Left ventricle myocardium inferior (tissue), 1 donor: ENCODE measurements at regions not wholly inside any gene's neighbourhood (a gene's known extent, or its start where the extent isn't known, plus 50 kb on each side); places are given as distances from the start of the nearest gene placed in this dataset.

Experiments
- DNase-seq: peaks from one replicate; pipeline ENCODE4 v3.0.0-alpha.2; 2020
- H3K27ac ChIP-seq: fragments of 200-600 bp; replicated peaks from 2 replicates; pipeline ENCODE4 v1.8.0; 2021
- H3K27me3 ChIP-seq: fragments of 200-600 bp; 2 replicates; pipeline ENCODE4 v1.8.0; 2021; ENCODE audit warnings: low read depth
- H3K36me3 ChIP-seq: fragments of 200-600 bp; 2 replicates; pipeline ENCODE4 v1.8.0; 2021
- H3K4me1 ChIP-seq: fragments of 200-600 bp; 2 replicates; pipeline ENCODE4 v1.8.0; 2021
- H3K4me3 ChIP-seq: fragments of 200-600 bp; 2 replicates; pipeline ENCODE4 v1.8.0; 2021; ENCODE audit warnings: mild to moderate bottlenecking, moderate library complexity
- H3K9me3 ChIP-seq: fragments of 200-600 bp; replicated peaks from 2 replicates; pipeline ENCODE4 v1.8.0; 2021
- CTCF ChIP-seq: fragments of 200-600 bp; IDR thresholded peaks from 2 replicates; pipeline ENCODE4 v1.8.0; 2021; ENCODE audit warnings: antibody characterized with exemption, mild to moderate bottlenecking, borderline replicate concordance
- intact Hi-C: fragments of 100-400 bp; cut with micrococcal nuclease; formaldehyde crosslinking; loops from one replicate; pipeline ENCODE4 v1.11.0; 2022
- donor health status: DM: no; HTN: yes; CAD: no; lungs with severe emphysema.

GRCh38 chr6:19142275-19142674, 694.9 kb upstream of the ID4 start:
- H3K27ac ChIP-seq, result no peak overlapping the region

GRCh38 chr6:19150307-19150706, 686.9 kb upstream of the ID4 start:
- no peak for DNase-seq
- intact Hi-C loops, result no loop called here
- no peak for TF ChIP-seq CTCF
- Histone ChIP-seq H3K27me3 (no peaks in the 10 kb centered on the region), H3K4me3 (no peak overlapping the region), H3K9me3 (no peaks in the 10 kb centered on the region), H3K36me3 (no peaks in the 10 kb centered on the region), H3K27ac (no peak overlapping the region), H3K4me1 (peaks cover 7% of the 10 kb centered on the region)

More at GRCh38 chr6:19142275-19142674, 694.9 kb upstream of the ID4 start:
- intact Hi-C loops, result no loop called here
- Histone ChIP-seq H3K4me3 (no peak overlapping the region), H3K4me1 (no peaks in the 10 kb centered on the region), H3K36me3 (no peaks in the 10 kb centered on the region), H3K27me3 (no peaks in the 10 kb centered on the region), H3K9me3 (no peaks in the 10 kb centered on the region)
- no peak for TF ChIP-seq CTCF
- DNase-seq, result no peak

GRCh38 chr6:19153270-19153980, 683.7 kb upstream of the ID4 start:
- H3K36me3 ChIP-seq, result no peaks in the 10 kb centered on the region
- H3K9me3 ChIP-seq, result no peaks in the 10 kb centered on the region
- no peak for TF ChIP-seq CTCF
- peak overlapping the region; percentile 47 for H3K27ac ChIP-seq
- intact Hi-C loops, result no loop called here
- peaks cover 7% of the 10 kb centered on the region for H3K4me1 ChIP-seq
- DNase-seq, result peak; percentile 13
- no peaks in the 10 kb centered on the region for H3K27me3 ChIP-seq
- H3K4me3 ChIP-seq, result no peak overlapping the region

- Histone ChIP-seq H3K9me3 (no peaks in the 10 kb centered on the region), H3K36me3 (no peaks in the 10 kb centered on the region), H3K4me1 (peaks cover 7% of the 10 kb centered on the region), H3K27ac (peak overlapping the region; percentile 47), H3K4me3 (no peak overlapping the region), H3K27me3 (no peaks in the 10 kb centered on the region)
- intact Hi-C loops, result no loop called here
- no peak for TF ChIP-seq CTCF
- no peak for DNase-seq
Observed at GRCh38 chr6:19153981-19154295, 683.2 kb upstream of the ID4 start.

GRCh38 chr6:19156443-19156842, 680.7 kb upstream of the ID4 start:
- no peak overlapping the region for H3K4me3 ChIP-seq
- no peaks in the 10 kb centered on the region for H3K9me3 ChIP-seq
- no peak for TF ChIP-seq CTCF
- H3K36me3 ChIP-seq, result no peaks in the 10 kb centered on the region
- H3K27ac ChIP-seq, result no peak overlapping the region
- no peaks in the 10 kb centered on the region for H3K27me3 ChIP-seq
- peaks cover 7% of the 10 kb centered on the region for H3K4me1 ChIP-seq
- DNase-seq, result no peak
- intact Hi-C loops, result no loop called here
